Breast epithelium (tissue), 4 donors: ENCODE measurements at regions not wholly inside any gene's neighbourhood (a gene's known extent, or its start where the extent isn't known, plus 50 kb on each side); places are given as distances from the start of the nearest gene placed in this dataset.

Experiments
- DNase-seq, 2 donors: peaks; one replicate each; pipeline ENCODE4 v3.0.0-alpha.2; 2019; ENCODE audit warnings: low spot score in 2 of 2
- H3K27ac ChIP-seq, 2 donors: fragments of 200-600 bp; sonication (generic) in 1 of 2; one replicate each; pipeline ENCODE4 v1.5.1; 2016 to 2019; ENCODE audit warnings: mild to moderate bottlenecking in 1 of 2
- H3K27me3 ChIP-seq, 2 donors: fragments of 200-600 bp; sonication (generic) in 1 of 2; one replicate each; pipeline versions ENCODE4 v1.5.1 to v1.6.0; 2017 to 2019; ENCODE audit warnings: control low read depth in 1 of 2, mild to moderate bottlenecking in 1 of 2
- H3K36me3 ChIP-seq: fragments of 200-600 bp; one replicate; pipeline ENCODE4 v1.5.1; 2019
- H3K4me1 ChIP-seq, 2 donors: fragments of 200-600 bp; sonication (generic); one replicate each; pipeline ENCODE4 v1.5.1; 2016 to 2019; ENCODE audit warnings: control low read depth in 1 of 2
- H3K4me3 ChIP-seq, 3 donors: fragments of 200-600 bp; sonication (generic); 1 replicate in 2 of 3; 2 replicates in 1 of 3; pipeline ENCODE4 v1.5.1; 2016 to 2019; ENCODE audit warnings: mild to moderate bottlenecking in 3 of 3, moderate library complexity in 2 of 3
- H3K9me3 ChIP-seq, 2 donors: fragments of 200-600 bp; sonication (generic) in 1 of 2; one replicate each; pipeline ENCODE4 v1.5.1; 2016 to 2019; ENCODE audit warnings: control low read depth in 1 of 2
- POLR2A ChIP-seq: fragments of 450-650 bp; IDR thresholded peaks from one replicate; pipeline ENCODE4 v1.6.1; 2016; ENCODE audit warnings: antibody characterized with exemption, mild to moderate bottlenecking, moderate library complexity
- POLR2AphosphoS5 ChIP-seq, 3 donors: sonication (generic); formaldehyde crosslinking; IDR thresholded peaks; one replicate each; pipeline ENCODE4 v1.6.1; 2017; ENCODE audit warnings: antibody characterized with exemption in 3 of 3
- intact Hi-C: fragments of 100-400 bp; cut with DNase I; formaldehyde crosslinking; loops from one replicate; pipeline ENCODE4 v1.15.1; 2023; ENCODE audit warnings: low total_unique reads
- TF ChIP-seq, protein P1 (sequence below), 3 donors: fragments of 450-650 bp; IDR thresholded peaks; one replicate each; pipeline ENCODE4 v1.5.1; 2016 to 2017; ENCODE audit warnings: antibody characterized with exemption in 3 of 3, mild to moderate bottlenecking in 3 of 3, moderate library complexity in 3 of 3

DNA sequence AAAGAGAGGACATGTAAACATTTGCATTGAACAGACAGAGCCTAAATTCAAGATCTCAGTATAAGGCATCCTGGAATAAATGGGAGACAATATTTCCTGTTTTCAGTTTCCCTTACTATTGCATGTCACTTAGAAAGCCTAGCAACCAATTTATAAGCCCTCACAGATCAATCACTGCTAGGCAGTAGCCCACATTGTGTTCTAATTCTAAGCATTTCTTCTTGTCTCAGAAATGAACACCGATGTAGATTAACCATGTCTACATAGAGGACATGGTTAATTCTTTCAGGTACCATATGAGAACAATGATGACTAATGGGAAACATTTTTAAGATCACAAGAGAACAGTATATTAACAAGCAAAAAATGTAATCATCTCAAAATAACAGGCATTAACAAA is 79.6 kb upstream of the HMHB1 start:
- no peak overlapping the region for H3K27ac ChIP-seq
- H3K4me3 ChIP-seq: no peak overlapping the region
- H3K36me3 ChIP-seq: no peaks in the 10 kb centered on the region
- no peak for DNase-seq
- no peaks in the 10 kb centered on the region for H3K4me1 ChIP-seq
- intact Hi-C loops: no loop called here
- no peaks in the 10 kb centered on the region for H3K9me3 ChIP-seq
- TF ChIP-seq, protein P1, sequence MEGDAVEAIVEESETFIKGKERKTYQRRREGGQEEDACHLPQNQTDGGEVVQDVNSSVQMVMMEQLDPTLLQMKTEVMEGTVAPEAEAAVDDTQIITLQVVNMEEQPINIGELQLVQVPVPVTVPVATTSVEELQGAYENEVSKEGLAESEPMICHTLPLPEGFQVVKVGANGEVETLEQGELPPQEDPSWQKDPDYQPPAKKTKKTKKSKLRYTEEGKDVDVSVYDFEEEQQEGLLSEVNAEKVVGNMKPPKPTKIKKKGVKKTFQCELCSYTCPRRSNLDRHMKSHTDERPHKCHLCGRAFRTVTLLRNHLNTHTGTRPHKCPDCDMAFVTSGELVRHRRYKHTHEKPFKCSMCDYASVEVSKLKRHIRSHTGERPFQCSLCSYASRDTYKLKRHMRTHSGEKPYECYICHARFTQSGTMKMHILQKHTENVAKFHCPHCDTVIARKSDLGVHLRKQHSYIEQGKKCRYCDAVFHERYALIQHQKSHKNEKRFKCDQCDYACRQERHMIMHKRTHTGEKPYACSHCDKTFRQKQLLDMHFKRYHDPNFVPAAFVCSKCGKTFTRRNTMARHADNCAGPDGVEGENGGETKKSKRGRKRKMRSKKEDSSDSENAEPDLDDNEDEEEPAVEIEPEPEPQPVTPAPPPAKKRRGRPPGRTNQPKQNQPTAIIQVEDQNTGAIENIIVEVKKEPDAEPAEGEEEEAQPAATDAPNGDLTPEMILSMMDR (IDR thresholded peaks at IDR 0.05): no peak
- no peak for TF ChIP-seq POLR2AphosphoS5 (IDR thresholded peaks at IDR 0.05)
- no peak for TF ChIP-seq POLR2A
- no peaks in the 10 kb centered on the region for H3K27me3 ChIP-seq

DNA sequence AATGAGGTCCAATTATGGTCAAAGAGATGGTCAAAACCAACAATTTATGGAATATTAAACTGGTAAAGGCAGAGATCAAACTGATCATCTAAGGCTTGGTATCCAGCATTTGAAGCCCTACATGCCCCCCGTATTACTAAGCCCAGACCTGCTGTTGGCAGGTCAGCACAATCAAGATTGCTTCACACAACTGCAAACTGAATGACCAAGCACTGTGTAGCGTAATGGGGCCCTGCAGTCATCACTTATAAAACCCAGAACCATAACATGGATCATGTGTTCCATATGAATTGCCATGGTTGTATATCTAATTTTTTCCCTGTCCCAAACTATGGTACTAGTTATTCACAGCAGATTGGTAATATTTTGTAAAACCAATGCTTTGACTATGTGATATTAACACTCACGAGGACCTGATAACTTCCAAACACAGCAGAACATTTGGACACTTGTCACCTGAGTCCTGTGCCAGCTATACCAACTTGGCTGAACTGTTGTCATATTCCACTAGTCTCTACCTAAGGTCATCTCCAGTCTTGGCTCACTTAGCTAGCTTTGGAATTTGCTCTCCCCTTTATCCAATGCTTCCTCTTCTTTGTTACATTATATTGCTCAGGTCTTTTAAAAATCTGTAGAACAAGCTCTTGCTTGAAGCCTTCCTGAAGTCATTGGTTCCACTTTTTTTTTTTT is 81.7 kb upstream of the HMHB1 start:
- Histone ChIP-seq H3K36me3 (no peaks in the 10 kb centered on the region), H3K27ac (no peak overlapping the region), H3K27me3 (no peaks in the 10 kb centered on the region), H3K4me3 (no peak overlapping the region), H3K4me1 (no peaks in the 10 kb centered on the region), H3K9me3 (no peaks in the 10 kb centered on the region)
- TF ChIP-seq POLR2AphosphoS5 (IDR thresholded peaks at IDR 0.05): no peak
- TF ChIP-seq POLR2A: no peak
- TF ChIP-seq, protein P1 (IDR thresholded peaks at IDR 0.05): no peak
- DNase-seq: no peak
- intact Hi-C loops: no loop called here

DNA sequence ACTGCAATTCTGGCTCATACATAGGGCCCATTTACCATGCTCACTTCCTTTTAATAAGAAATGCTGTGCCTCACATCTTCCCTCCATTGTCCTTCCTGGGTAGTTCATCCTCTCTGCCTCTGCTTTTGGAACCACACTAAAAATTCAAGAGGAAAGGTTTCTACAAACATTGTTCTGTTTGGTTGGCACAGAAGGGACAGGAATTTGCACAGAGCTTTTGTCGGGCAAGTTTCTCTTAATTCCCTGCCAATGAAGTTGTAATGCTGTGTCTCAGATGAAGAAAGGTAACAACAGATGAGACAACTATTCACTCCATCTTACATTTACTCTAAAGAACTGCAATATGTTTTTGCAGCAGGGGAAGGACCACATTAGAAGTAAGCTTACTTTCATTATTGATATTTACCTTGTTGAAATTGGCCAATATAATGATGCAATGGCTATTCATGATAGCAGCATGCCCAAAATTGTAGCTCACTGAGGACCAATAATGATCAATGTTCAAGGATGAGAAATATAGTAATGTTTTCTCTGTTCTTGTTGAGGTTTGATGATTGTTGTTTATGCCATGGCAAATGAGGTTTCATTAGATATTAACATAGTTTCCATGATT is 82.5 kb upstream of the HMHB1 start:
- H3K4me3 ChIP-seq: no peak overlapping the region
- H3K9me3 ChIP-seq: peaks cover 0 to 5% of the 10 kb centered on the region in 2 donors
- H3K4me1 ChIP-seq: no peaks in the 10 kb centered on the region
- intact Hi-C loops: no loop called here
- H3K27me3 ChIP-seq: no peaks in the 10 kb centered on the region
- TF ChIP-seq, protein P1 (IDR thresholded peaks at IDR 0.05): no peak
- TF ChIP-seq POLR2AphosphoS5 (IDR thresholded peaks at IDR 0.05): no peak
- TF ChIP-seq POLR2A: no peak
- H3K36me3 ChIP-seq: no peaks in the 10 kb centered on the region
- no peak overlapping the region for H3K27ac ChIP-seq
- DNase-seq: no peak

DNA sequence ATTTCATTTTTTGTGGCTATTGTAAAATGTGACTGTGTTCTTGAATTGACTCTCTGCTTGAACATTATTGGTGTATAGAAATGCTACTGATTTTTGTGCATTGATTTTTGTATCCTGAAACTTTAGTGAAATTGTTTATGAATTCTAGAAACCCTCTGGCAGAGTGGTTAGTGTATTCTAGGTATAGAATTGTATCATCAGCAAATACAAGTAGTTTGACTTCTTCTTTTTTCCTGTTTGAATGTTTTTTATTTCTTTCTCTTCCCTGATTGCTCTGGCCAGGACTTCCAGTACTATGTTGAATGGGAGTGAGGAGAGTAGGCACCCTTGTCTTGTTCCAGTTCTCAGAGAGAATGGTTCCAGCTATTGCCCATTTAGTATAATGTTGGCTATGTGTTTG is 88.8 kb upstream of the HMHB1 start:
- no peak for TF ChIP-seq POLR2A
- TF ChIP-seq POLR2AphosphoS5 (IDR thresholded peaks at IDR 0.05): no peak
- TF ChIP-seq, protein P1 (IDR thresholded peaks at IDR 0.05): no peak
- DNase-seq: no peak
- Histone ChIP-seq H3K36me3 (no peaks in the 10 kb centered on the region), H3K27me3 (no peaks in the 10 kb centered on the region), H3K27ac (no peak overlapping the region), H3K9me3 (peaks cover 0 to 17% of the 10 kb centered on the region in 2 donors), H3K4me3 (no peak overlapping the region), H3K4me1 (no peaks in the 10 kb centered on the region)
- intact Hi-C loops: no loop called here

DNA sequence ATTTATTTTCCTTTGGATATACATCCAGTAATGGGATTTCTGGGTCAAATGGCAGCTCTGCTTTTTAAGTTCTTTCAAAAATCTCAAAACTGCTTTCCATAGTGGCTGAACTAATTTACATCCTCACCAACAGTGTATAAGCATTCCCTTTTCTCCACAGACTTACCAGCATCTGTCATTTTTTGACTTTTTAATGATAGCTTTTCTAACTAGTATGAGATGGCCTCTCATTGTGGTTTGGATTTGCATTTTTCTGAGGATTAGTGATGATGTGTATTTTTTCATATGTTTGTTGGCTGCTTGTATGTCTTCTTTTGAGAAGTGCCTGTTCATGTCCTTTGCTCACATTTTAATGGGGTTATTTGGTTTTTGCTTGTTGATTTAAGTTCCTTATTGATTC is 90.0 kb upstream of the HMHB1 start:
- no peaks in the 10 kb centered on the region for H3K27me3 ChIP-seq
- no peak for TF ChIP-seq POLR2A
- intact Hi-C loops: no loop called here
- no peaks in the 10 kb centered on the region for H3K36me3 ChIP-seq
- no peaks in the 10 kb centered on the region for H3K4me1 ChIP-seq
- H3K4me3 ChIP-seq: no peak overlapping the region
- DNase-seq: no peak
- H3K9me3 ChIP-seq: peaks cover 0 to 17% of the 10 kb centered on the region in 2 donors
- H3K27ac ChIP-seq: no peak overlapping the region
